Nephron progenitor cell (in vitro differentiated cells): ENCODE measurements at regions not wholly inside any gene's neighbourhood (a gene's known extent, or its start where the extent isn't known, plus 50 kb on each side); places are given as distances from the start of the nearest gene placed in this dataset.

Experiments
- DNase-seq: peaks from one replicate; pipeline ENCODE4 v3.0.0; 2021
- H3K27ac Mint-ChIP-seq: 2 replicates; pipeline ENCODE4 v1.8.0; 2021; ENCODE audit warnings: mild to moderate bottlenecking, moderate library complexity, mixed read lengths
- H3K27me3 Mint-ChIP-seq: 2 replicates; pipeline ENCODE4 v1.8.0; 2021; ENCODE audit warnings: mild to moderate bottlenecking, low read depth, mixed read lengths; ENCODE audit not compliant: poor library complexity
- H3K36me3 Mint-ChIP-seq: 2 replicates; pipeline ENCODE4 v1.8.0; 2021; ENCODE audit warnings: low read depth, mixed read lengths
- H3K4me1 Mint-ChIP-seq: 2 replicates; pipeline ENCODE4 v1.8.0; 2021; ENCODE audit warnings: mixed read lengths
- H3K4me3 Mint-ChIP-seq: 2 replicates; pipeline ENCODE4 v1.8.0; 2021; ENCODE audit warnings: mild to moderate bottlenecking, moderate library complexity, mixed read lengths
- H3K9me3 Mint-ChIP-seq: 2 replicates; pipeline ENCODE4 v1.8.0; 2021; ENCODE audit warnings: mild to moderate bottlenecking, moderate library complexity, mixed read lengths
- TF ChIP-seq, protein P1 (sequence below): fragments of 200-600 bp; sonication (generic); IDR thresholded peaks from 2 replicates; pipeline ENCODE4 v1.5.0; 2021; ENCODE audit warnings: antibody characterized with exemption

GRCh38 chr16:54355251-54355650, 68.7 kb upstream of the IRX3 start:
- DNase-seq: no peak
- TF ChIP-seq, protein P1, sequence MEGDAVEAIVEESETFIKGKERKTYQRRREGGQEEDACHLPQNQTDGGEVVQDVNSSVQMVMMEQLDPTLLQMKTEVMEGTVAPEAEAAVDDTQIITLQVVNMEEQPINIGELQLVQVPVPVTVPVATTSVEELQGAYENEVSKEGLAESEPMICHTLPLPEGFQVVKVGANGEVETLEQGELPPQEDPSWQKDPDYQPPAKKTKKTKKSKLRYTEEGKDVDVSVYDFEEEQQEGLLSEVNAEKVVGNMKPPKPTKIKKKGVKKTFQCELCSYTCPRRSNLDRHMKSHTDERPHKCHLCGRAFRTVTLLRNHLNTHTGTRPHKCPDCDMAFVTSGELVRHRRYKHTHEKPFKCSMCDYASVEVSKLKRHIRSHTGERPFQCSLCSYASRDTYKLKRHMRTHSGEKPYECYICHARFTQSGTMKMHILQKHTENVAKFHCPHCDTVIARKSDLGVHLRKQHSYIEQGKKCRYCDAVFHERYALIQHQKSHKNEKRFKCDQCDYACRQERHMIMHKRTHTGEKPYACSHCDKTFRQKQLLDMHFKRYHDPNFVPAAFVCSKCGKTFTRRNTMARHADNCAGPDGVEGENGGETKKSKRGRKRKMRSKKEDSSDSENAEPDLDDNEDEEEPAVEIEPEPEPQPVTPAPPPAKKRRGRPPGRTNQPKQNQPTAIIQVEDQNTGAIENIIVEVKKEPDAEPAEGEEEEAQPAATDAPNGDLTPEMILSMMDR: no peak
- H3K4me1 Mint-ChIP-seq: peaks cover 5% of the 10 kb centered on the region
- peaks cover 45% of the 10 kb centered on the region for H3K27me3 Mint-ChIP-seq
- H3K9me3 Mint-ChIP-seq: peaks cover 37% of the 10 kb centered on the region
- H3K4me3 Mint-ChIP-seq: no peak overlapping the region
- H3K36me3 Mint-ChIP-seq: peaks cover 8% of the 10 kb centered on the region
- no peak overlapping the region for H3K27ac Mint-ChIP-seq

GRCh38 chr16:54353097-54353496, 66.5 kb upstream of the IRX3 start:
- Mint-ChIP-seq H3K27me3 (peaks cover 44% of the 10 kb centered on the region), H3K36me3 (peaks cover 8% of the 10 kb centered on the region), H3K27ac (no peak overlapping the region), H3K4me3 (no peak overlapping the region), H3K4me1 (no peaks in the 10 kb centered on the region), H3K9me3 (peaks cover 59% of the 10 kb centered on the region)
- TF ChIP-seq, protein P1: no peak
- DNase-seq: no peak

DNA sequence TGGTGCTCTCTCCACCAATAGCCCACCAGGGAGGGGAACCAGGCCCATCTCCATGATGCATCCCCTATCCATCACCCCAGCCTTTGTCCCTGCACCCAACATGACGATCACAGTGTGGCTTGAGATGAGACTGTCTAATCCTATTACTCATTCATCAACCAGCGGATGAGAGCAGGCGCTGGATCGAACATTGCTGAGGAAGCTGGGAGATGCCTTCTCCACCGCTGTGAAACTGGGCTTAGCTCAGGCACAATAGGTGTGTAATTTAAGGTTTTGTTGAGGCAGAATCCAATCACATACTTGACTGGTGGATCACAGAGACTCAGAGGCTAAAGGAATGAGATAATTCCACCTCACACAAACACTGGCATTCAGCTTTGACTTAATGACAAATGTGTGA, 64.6 kb upstream of the IRX3 start:
- no peak overlapping the region for H3K27ac Mint-ChIP-seq
- DNase-seq: no peak

DNA sequence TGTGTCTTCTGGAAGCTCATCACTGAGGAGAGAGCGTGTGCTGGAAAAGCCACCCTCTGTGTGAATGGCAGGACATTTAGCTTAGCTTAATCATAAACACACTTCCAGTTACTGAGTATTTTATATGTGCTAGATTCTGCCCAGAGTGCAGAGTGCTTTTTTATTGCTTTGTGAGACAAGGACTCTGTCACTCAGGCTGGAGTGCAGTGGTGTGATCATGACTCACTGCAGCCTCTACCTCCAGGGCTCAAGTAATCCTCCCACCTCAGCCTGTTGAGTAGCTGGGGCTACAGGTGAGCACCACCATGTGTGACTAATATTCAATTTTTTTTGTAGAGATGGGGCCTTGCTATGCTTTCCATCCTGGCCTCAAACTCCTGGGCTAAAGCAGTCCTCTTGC, 61.4 kb upstream of the IRX3 start:
- H3K36me3 Mint-ChIP-seq: no peaks in the 10 kb centered on the region
- peaks cover 17% of the 10 kb centered on the region for H3K4me1 Mint-ChIP-seq
- no peak overlapping the region for H3K27ac Mint-ChIP-seq
- TF ChIP-seq, protein P1: no peak
- DNase-seq: no peak
- peaks cover 35% of the 10 kb centered on the region for H3K27me3 Mint-ChIP-seq
- peaks cover 38% of the 10 kb centered on the region for H3K9me3 Mint-ChIP-seq
- H3K4me3 Mint-ChIP-seq: no peak overlapping the region

More for the DNA sequence above, 64.6 kb upstream of the IRX3 start:
- TF ChIP-seq, protein P1: no peak
- Mint-ChIP-seq H3K27me3 (peaks cover 32% of the 10 kb centered on the region), H3K9me3 (peaks cover 61% of the 10 kb centered on the region), H3K4me1 (peaks cover under 1% of the 10 kb centered on the region), H3K4me3 (no peak overlapping the region), H3K36me3 (peaks cover 8% of the 10 kb centered on the region)

- Mint-ChIP-seq H3K4me3 (no peak overlapping the region), H3K27me3 (peaks cover 30% of the 10 kb centered on the region), H3K36me3 (no peaks in the 10 kb centered on the region), H3K4me1 (peaks cover 22% of the 10 kb centered on the region), H3K27ac (no peak overlapping the region), H3K9me3 (peaks cover 28% of the 10 kb centered on the region)
- TF ChIP-seq, protein P1: no peak
- no peak for DNase-seq
These were observed 59.5 kb upstream of the IRX3 start for GRCh38 chr16:54346041-54346440.
